HEK293T (cell line): ENCODE measurements at regions not wholly inside any gene's neighbourhood (a gene's known extent, or its start where the extent isn't known, plus 50 kb on each side); places are given as distances from the start of the nearest gene placed in this dataset.

Experiments used
- BHLHE40 ChIP-seq: fragments of 450-650 bp; IDR thresholded peaks from 2 replicates; pipeline ENCODE4 v1.6.1; 2016; ENCODE audit warnings: mild to moderate bottlenecking, moderate library complexity, borderline replicate concordance
- FOXK2 ChIP-seq: fragments of 450-650 bp; IDR thresholded peaks from 2 replicates; pipeline ENCODE4 v1.6.1; 2016; ENCODE audit warnings: mild to moderate bottlenecking
- SUZ12 ChIP-seq: fragments of 450-650 bp; IDR thresholded peaks from 2 replicates; pipeline ENCODE4 v1.6.1; 2016; ENCODE audit warnings: mild to moderate bottlenecking

DNA sequence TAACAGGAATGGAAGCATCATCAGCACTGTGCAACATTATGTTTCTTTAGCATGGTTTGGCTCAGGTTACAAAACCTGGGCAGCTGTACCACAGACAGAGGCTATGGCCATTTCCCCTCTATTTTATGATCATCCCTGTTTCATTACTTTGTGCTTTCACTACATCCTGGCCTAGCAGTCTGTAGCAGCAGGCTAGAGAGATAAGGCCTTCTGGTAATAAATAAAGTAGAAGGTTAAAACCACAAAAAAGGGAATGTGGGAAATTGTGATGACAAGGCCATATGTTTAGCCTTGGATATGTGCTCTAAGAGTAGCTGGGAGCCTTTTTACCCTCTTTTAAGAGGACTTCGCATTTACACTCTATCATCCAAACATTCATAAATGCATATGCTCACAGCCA, 266.2 kb upstream of the PHF14 start:
- no peak for TF ChIP-seq FOXK2
- TF ChIP-seq BHLHE40: no peak
- no peak for TF ChIP-seq SUZ12
